GM18951 (cell line): ENCODE measurements at regions not wholly inside any gene's neighbourhood (a gene's known extent, or its start where the extent isn't known, plus 50 kb on each side); places are given as distances from the start of the nearest gene placed in this dataset.

ENCODE experiments used
- POLR2A ChIP-seq: IDR thresholded peaks from 4 replicates; pipeline ENCODE4 v1.6.1; 2011; ENCODE audit warnings: mild to moderate bottlenecking; ENCODE audit not compliant: insufficient read length, insufficient read depth; ENCODE audit errors: extremely low read depth
- in situ Hi-C: fragments of 300-500 bp; cut with MboI; formaldehyde crosslinking; loops from one replicate; pipeline ENCODE4 v1.12.0; 2022; ENCODE audit warnings: low sequenced_read_pairs, mixed read lengths, inconsistent platforms; ENCODE audit not compliant: unreplicated experiment

DNA sequence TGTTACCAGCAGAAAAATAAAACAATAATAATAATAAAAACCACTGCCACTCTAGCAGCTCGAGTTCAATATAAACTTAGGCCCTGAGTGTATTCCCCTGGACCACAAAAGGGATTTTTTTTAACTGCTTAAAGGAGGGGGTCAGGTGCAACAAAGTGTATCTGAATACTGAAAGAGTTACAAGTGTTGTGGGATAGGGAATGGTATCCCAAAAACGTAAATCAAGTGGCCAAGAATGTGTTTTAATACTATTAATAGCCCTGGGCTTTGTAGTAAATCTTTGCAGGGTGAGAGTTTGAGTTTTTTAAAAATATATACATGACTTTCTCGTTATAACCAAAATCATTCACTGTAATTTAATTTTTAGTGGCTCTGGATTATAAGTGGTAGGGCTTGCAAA is 860.1 kb upstream of the INTU start:
- TF ChIP-seq POLR2A, result no peak
- in situ Hi-C loops, result no loop called here

GRCh38 chr4:126775485-126776106 is 857.2 kb upstream of the INTU start:
- TF ChIP-seq POLR2A, result no peak
- in situ Hi-C loops, result no loop called here

DNA sequence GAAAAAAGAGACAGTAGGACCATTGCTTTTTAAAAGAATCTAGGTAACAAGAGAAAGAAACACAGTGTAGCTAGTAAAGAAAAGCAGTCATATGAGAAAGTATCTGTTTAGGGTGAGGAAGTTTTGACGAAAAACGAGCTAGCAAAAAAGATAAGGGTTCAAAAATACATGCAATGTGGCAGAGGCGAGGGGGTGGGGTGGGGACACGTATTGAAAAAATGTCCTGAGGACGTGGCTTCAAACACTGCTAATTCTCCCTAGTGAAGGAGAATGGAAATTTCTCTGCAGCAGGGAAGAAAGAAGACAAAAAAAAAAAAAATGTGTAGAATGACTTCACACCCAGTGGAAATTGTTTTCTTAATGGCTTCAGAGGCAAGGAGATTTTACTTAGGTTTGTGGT is 856.4 kb upstream of the INTU start:
- no peak for TF ChIP-seq POLR2A
- in situ Hi-C loops, result no loop called here

- in situ Hi-C loops, result no loop called here
- no peak for TF ChIP-seq POLR2A
Observed at GRCh38 chr4:126777649-126778048, 855.1 kb upstream of the INTU start.

- in situ Hi-C loops, result no loop called here
- no peak for TF ChIP-seq POLR2A
Observed at GRCh38 chr4:126778348-126778747, 854.4 kb upstream of the INTU start.

- no peak for TF ChIP-seq POLR2A
- in situ Hi-C loops, result no loop called here
Observed at GRCh38 chr4:126779001-126779400, 853.8 kb upstream of the INTU start.

DNA sequence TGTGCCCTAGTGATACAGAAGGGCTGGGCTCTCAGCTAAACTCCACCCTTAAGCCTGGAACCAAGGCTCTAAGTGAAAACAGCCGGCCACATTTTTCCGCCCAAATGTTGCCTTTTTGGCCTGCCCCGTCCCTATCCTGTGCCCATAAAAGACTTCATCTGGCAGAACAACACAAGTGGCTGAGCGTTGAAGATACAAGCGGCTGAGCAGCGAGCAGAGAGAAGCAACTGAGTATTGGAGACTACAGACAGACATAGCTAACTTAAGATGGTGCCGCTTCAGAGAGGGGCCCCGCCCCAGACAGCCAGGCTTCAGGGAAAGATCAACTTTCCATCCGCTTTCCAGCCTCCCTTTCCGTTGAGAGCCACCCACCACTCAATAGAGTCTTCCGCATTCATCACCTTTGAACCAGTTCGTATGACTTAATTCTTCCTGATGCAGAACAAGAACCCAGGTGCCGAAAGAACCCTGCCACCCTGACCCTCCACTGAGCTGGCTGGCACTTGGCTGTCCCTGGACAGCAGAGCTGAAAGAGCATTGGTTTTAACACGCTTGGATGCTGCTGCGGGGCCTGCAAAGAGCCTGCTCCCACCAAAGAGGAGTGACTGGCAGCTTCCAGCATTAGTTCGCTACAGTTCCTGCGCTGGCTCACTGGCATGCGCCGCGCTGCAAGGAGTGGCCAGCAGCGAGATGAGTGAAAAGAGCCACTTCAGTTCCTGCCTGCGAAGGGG is 853.2 kb upstream of the INTU start:
- in situ Hi-C loops, result no loop called here
- no peak for TF ChIP-seq POLR2A

- TF ChIP-seq POLR2A, result no peak
- in situ Hi-C loops, result no loop called here
Observed at GRCh38 chr4:126783191-126783590, 849.6 kb upstream of the INTU start.

DNA sequence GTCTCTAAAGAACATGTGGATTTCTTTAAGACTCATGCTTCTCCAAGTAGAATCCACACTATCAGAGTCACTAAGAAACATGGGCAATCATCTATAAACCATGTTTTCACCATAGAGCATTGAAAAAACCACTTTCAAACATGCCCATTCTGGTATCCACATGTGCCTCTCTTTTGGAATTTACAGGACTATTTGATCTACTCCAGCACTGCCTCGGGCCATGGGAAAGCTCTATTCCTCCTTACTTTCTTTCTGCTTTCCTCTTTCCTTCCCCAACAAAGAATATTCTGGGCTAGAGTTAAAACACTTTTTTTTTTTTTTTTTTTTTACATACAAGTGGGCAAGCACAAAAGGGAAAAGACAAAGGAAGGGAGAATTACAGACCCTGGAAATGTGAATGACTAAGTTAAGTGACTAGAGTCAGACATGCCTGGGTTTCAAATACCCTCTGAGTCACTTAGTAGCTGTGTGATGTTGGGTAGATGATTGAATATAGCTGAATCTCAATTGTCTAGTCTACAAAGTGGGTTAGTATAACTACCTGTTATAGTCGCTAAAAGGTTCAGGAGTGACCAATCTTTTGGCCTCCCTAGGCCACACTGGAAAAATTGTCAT is 847.7 kb upstream of the INTU start:
- TF ChIP-seq POLR2A, result no peak
- in situ Hi-C loops, result no loop called here

GRCh38 chr4:126790633-126791032 is 842.1 kb upstream of the INTU start:
- in situ Hi-C loops, result no loop called here
- TF ChIP-seq POLR2A, result no peak

DNA sequence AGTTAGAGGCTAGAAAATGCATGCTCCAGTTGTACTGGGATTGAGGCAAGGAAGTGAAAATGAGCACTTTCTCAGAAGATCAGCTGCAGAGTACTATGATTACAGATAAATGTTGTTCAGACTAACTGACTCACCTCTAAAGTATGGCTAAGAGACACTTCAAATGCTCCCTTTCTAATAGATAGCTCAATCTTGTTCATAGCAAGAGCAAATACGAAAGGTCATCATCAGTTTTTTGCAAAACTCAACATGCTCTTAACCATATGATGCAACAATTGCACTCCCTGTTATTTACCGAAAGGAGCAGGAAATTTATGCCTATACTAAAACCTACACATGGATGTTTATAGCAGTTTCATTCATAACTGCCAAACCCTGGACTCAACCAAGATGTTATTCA is 838.4 kb upstream of the INTU start:
- in situ Hi-C loops, result no loop called here
- TF ChIP-seq POLR2A, result no peak

GRCh38 chr4:126798214-126798613 is 834.5 kb upstream of the INTU start:
- in situ Hi-C loops, result no loop called here
- no peak for TF ChIP-seq POLR2A

DNA sequence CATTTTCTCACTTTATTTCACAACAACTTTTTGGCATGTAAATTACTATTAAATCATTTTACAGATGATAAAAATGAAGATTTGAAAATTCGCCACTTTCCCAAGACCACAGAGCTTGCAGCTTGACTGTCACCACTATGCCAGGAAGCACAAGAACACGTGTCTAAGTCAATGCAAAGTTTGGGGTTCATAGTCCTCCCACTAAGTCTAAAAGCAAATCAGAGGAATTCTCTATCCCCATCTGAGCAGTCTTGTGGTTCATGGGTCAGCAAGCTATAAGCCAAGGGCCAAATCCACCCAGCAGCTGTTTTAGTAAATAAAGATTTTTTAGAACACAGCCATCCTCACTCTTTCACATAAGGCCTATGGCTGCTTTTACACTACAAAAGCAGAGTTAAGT is 833.3 kb upstream of the INTU start:
- in situ Hi-C loops, result no loop called here
- TF ChIP-seq POLR2A, result no peak

- in situ Hi-C loops, result no loop called here
- TF ChIP-seq POLR2A, result no peak
Observed at GRCh38 chr4:126799971-126800574, 832.7 kb upstream of the INTU start.
